ENCODE measurements at regions not wholly inside any gene's neighbourhood (a gene's known extent, or its start where the extent isn't known, plus 50 kb on each side); places are given as distances from the start of the nearest gene placed in this dataset.

- H2AFZ ChIP-seq (ENCODE audit: low read depth, low read length): no peak overlapping the region
- H3K27me3 ChIP-seq (ENCODE audit: insufficient read depth, low read length): no peaks in the 10 kb centered on the region
- no peak overlapping the region for H3K4me3 ChIP-seq (ENCODE audit: low read length)
- H3K36me3 ChIP-seq (ENCODE audit: insufficient read depth, low read length): no peaks in the 10 kb centered on the region
- H3K9me3 ChIP-seq (ENCODE audit: low read length): peaks cover 6% of the 10 kb centered on the region
- no peaks in the 10 kb centered on the region for H3K4me1 ChIP-seq (ENCODE audit: insufficient read depth, low read length)
These were observed 74.2 kb upstream of the ATP2B1 start for GRCh38 chr12:89782807-89783206.

GRCh38 chr12:89781946-89782550 is 73.4 kb upstream of the ATP2B1 start:
- Histone ChIP-seq H2AFZ (ENCODE audit: low read depth, low read length) (no peak overlapping the region), H3K4me3 (ENCODE audit: low read length) (no peak overlapping the region), H3K27me3 (ENCODE audit: insufficient read depth, low read length) (no peaks in the 10 kb centered on the region), H3K4me1 (ENCODE audit: insufficient read depth, low read length) (no peaks in the 10 kb centered on the region), H3K9me3 (ENCODE audit: low read length) (peaks cover 6% of the 10 kb centered on the region), H3K36me3 (ENCODE audit: insufficient read depth, low read length) (no peaks in the 10 kb centered on the region)

- Histone ChIP-seq H3K36me3 (ENCODE audit: insufficient read depth, low read length) (no peaks in the 10 kb centered on the region), H3K27me3 (ENCODE audit: insufficient read depth, low read length) (no peaks in the 10 kb centered on the region), H3K4me3 (ENCODE audit: low read length) (no peak overlapping the region), H2AFZ (ENCODE audit: low read depth, low read length) (no peak overlapping the region), H3K9me3 (ENCODE audit: low read length) (peaks cover under 1% of the 10 kb centered on the region), H3K4me1 (ENCODE audit: insufficient read depth, low read length) (no peaks in the 10 kb centered on the region)
These were observed 72.5 kb upstream of the ATP2B1 start for GRCh38 chr12:89781156-89781555.

GRCh38 chr12:89779090-89779489 is 70.5 kb upstream of the ATP2B1 start:
- no peaks in the 10 kb centered on the region for H3K36me3 ChIP-seq (ENCODE audit: insufficient read depth, low read length)
- H3K27me3 ChIP-seq (ENCODE audit: insufficient read depth, low read length): no peaks in the 10 kb centered on the region
- no peaks in the 10 kb centered on the region for H3K9me3 ChIP-seq (ENCODE audit: low read length)
- H2AFZ ChIP-seq (ENCODE audit: low read depth, low read length): no peak overlapping the region
- no peak overlapping the region for H3K4me3 ChIP-seq (ENCODE audit: low read length)
- H3K4me1 ChIP-seq (ENCODE audit: insufficient read depth, low read length): no peaks in the 10 kb centered on the region

- Histone ChIP-seq H3K4me3 (ENCODE audit: low read length) (no peak overlapping the region), H3K4me1 (ENCODE audit: insufficient read depth, low read length) (no peaks in the 10 kb centered on the region)
These were observed 69.2 kb upstream of the ATP2B1 start for GRCh38 chr12:89777733-89778379.

GRCh38 chr12:89775986-89776365 is 67.3 kb upstream of the ATP2B1 start:
- Histone ChIP-seq H3K4me1 (ENCODE audit: insufficient read depth, low read length) (no peaks in the 10 kb centered on the region), H3K9me3 (ENCODE audit: low read length) (no peaks in the 10 kb centered on the region), H2AFZ (ENCODE audit: low read depth, low read length) (no peak overlapping the region), H3K27me3 (ENCODE audit: insufficient read depth, low read length) (no peaks in the 10 kb centered on the region), H3K4me3 (ENCODE audit: low read length) (no peak overlapping the region), H3K36me3 (ENCODE audit: insufficient read depth, low read length) (no peaks in the 10 kb centered on the region)

More at GRCh38 chr12:89777733-89778379, 69.2 kb upstream of the ATP2B1 start:
- H2AFZ ChIP-seq (ENCODE audit: low read depth, low read length): no peak overlapping the region
- no peaks in the 10 kb centered on the region for H3K27me3 ChIP-seq (ENCODE audit: insufficient read depth, low read length)
- H3K36me3 ChIP-seq (ENCODE audit: insufficient read depth, low read length): no peaks in the 10 kb centered on the region
- H3K9me3 ChIP-seq (ENCODE audit: low read length): no peaks in the 10 kb centered on the region

GRCh38 chr12:89775063-89775985 is 66.7 kb upstream of the ATP2B1 start:
- no peaks in the 10 kb centered on the region for H3K36me3 ChIP-seq (ENCODE audit: insufficient read depth, low read length)
- no peaks in the 10 kb centered on the region for H3K9me3 ChIP-seq (ENCODE audit: low read length)
- no peaks in the 10 kb centered on the region for H3K27me3 ChIP-seq (ENCODE audit: insufficient read depth, low read length)
- no peaks in the 10 kb centered on the region for H3K4me1 ChIP-seq (ENCODE audit: insufficient read depth, low read length)
- no peak overlapping the region for H2AFZ ChIP-seq (ENCODE audit: low read depth, low read length)
- no peak overlapping the region for H3K4me3 ChIP-seq (ENCODE audit: low read length)

- Histone ChIP-seq H3K4me3 (ENCODE audit: low read length) (no peak overlapping the region), H3K4me1 (ENCODE audit: insufficient read depth, low read length) (no peaks in the 10 kb centered on the region), H3K27me3 (ENCODE audit: insufficient read depth, low read length) (no peaks in the 10 kb centered on the region), H3K9me3 (ENCODE audit: low read length) (no peaks in the 10 kb centered on the region), H2AFZ (ENCODE audit: low read depth, low read length) (no peak overlapping the region), H3K36me3 (ENCODE audit: insufficient read depth, low read length) (no peaks in the 10 kb centered on the region)
These were observed 66.0 kb upstream of the ATP2B1 start for GRCh38 chr12:89774645-89775044.

GRCh38 chr12:89770391-89770790 is 61.8 kb upstream of the ATP2B1 start:
- Histone ChIP-seq H2AFZ (ENCODE audit: low read depth, low read length) (no peak overlapping the region), H3K9me3 (ENCODE audit: low read length) (no peaks in the 10 kb centered on the region), H3K4me1 (ENCODE audit: insufficient read depth, low read length) (no peaks in the 10 kb centered on the region), H3K4me3 (ENCODE audit: low read length) (no peak overlapping the region), H3K36me3 (ENCODE audit: insufficient read depth, low read length) (no peaks in the 10 kb centered on the region), H3K27me3 (ENCODE audit: insufficient read depth, low read length) (no peaks in the 10 kb centered on the region)

GRCh38 chr12:89769483-89769818 is 60.8 kb upstream of the ATP2B1 start:
- Histone ChIP-seq H3K36me3 (ENCODE audit: insufficient read depth, low read length) (no peaks in the 10 kb centered on the region), H3K27me3 (ENCODE audit: insufficient read depth, low read length) (no peaks in the 10 kb centered on the region), H3K4me1 (ENCODE audit: insufficient read depth, low read length) (no peaks in the 10 kb centered on the region), H2AFZ (ENCODE audit: low read depth, low read length) (no peak overlapping the region), H3K4me3 (ENCODE audit: low read length) (no peak overlapping the region), H3K9me3 (ENCODE audit: low read length) (no peaks in the 10 kb centered on the region)

GRCh38 chr12:89768586-89769482 is 60.2 kb upstream of the ATP2B1 start:
- H3K27me3 ChIP-seq (ENCODE audit: insufficient read depth, low read length): no peaks in the 10 kb centered on the region
- no peaks in the 10 kb centered on the region for H3K9me3 ChIP-seq (ENCODE audit: low read length)
- no peak overlapping the region for H2AFZ ChIP-seq (ENCODE audit: low read depth, low read length)
- no peaks in the 10 kb centered on the region for H3K4me1 ChIP-seq (ENCODE audit: insufficient read depth, low read length)
- H3K4me3 ChIP-seq (ENCODE audit: low read length): no peak overlapping the region
- H3K36me3 ChIP-seq (ENCODE audit: insufficient read depth, low read length): no peaks in the 10 kb centered on the region

- H3K9me3 ChIP-seq (ENCODE audit: low read length): no peaks in the 10 kb centered on the region
- no peak overlapping the region for H2AFZ ChIP-seq (ENCODE audit: low read depth, low read length)
- H3K4me3 ChIP-seq (ENCODE audit: low read length): no peak overlapping the region
- H3K27me3 ChIP-seq (ENCODE audit: insufficient read depth, low read length): no peaks in the 10 kb centered on the region
- H3K4me1 ChIP-seq (ENCODE audit: insufficient read depth, low read length): no peaks in the 10 kb centered on the region
- no peaks in the 10 kb centered on the region for H3K36me3 ChIP-seq (ENCODE audit: insufficient read depth, low read length)
These were observed 57.6 kb upstream of the ATP2B1 start for GRCh38 chr12:89765959-89766824.

Data from neuron (in vitro differentiated cells).